ENCODE measurements at regions not wholly inside any gene's neighbourhood (a gene's known extent, or its start where the extent isn't known, plus 50 kb on each side); places are given as distances from the start of the nearest gene placed in this dataset.

DNA sequence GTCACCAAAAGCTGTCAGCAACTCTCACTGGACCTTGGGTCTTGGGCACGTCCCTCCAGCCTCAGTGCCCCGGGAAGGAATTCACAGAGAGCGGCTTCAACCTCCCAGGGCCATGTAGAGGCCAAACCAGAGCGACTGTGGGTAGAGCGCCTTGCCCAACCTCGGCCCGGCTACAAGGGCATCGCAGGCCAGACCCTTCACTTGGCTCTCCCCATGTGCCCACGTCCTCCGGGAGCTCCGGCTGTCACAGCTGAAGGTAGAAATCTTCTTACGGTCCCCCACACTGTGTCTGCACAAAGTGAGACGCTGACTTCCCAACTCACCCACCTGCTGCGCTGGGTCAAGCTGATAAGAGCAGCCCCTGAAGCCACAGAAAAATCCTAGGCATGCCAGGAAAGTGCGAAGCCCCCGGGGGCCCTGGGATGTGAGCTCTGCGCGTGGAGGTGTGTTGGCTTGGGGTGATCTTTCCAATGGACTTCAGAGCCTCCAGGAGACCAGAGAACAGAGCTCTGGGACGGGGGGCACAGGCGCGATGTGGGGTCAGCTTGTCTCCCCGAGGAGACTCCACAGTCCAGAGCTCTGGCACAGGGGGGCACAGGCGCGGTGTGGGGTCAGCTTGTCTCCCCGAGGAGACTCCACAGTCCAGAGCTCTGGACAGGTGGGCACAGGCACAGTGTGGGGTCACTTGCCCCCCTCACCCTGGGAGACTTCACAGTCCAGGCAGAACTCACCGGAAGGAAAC, 105.5 kb downstream of the RTP5 start:
- H3K27me3 Mint-ChIP-seq (ENCODE audit: low read depth): peaks cover 7% of the 10 kb centered on the region
- no peak overlapping the region for H3K27ac Mint-ChIP-seq
- no peaks in the 10 kb centered on the region for H3K9me3 Mint-ChIP-seq
- H3K4me1 Mint-ChIP-seq: peaks cover 10% of the 10 kb centered on the region
- TF ChIP-seq, protein P1, sequence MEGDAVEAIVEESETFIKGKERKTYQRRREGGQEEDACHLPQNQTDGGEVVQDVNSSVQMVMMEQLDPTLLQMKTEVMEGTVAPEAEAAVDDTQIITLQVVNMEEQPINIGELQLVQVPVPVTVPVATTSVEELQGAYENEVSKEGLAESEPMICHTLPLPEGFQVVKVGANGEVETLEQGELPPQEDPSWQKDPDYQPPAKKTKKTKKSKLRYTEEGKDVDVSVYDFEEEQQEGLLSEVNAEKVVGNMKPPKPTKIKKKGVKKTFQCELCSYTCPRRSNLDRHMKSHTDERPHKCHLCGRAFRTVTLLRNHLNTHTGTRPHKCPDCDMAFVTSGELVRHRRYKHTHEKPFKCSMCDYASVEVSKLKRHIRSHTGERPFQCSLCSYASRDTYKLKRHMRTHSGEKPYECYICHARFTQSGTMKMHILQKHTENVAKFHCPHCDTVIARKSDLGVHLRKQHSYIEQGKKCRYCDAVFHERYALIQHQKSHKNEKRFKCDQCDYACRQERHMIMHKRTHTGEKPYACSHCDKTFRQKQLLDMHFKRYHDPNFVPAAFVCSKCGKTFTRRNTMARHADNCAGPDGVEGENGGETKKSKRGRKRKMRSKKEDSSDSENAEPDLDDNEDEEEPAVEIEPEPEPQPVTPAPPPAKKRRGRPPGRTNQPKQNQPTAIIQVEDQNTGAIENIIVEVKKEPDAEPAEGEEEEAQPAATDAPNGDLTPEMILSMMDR (IDR thresholded peaks at IDR 0.05; ENCODE audit: unreplicated experiment in 3 of 3): no peak
- H3K36me3 Mint-ChIP-seq (ENCODE audit: low read depth): peaks cover 38% of the 10 kb centered on the region
- no peak overlapping the region for H3K4me3 Mint-ChIP-seq

DNA sequence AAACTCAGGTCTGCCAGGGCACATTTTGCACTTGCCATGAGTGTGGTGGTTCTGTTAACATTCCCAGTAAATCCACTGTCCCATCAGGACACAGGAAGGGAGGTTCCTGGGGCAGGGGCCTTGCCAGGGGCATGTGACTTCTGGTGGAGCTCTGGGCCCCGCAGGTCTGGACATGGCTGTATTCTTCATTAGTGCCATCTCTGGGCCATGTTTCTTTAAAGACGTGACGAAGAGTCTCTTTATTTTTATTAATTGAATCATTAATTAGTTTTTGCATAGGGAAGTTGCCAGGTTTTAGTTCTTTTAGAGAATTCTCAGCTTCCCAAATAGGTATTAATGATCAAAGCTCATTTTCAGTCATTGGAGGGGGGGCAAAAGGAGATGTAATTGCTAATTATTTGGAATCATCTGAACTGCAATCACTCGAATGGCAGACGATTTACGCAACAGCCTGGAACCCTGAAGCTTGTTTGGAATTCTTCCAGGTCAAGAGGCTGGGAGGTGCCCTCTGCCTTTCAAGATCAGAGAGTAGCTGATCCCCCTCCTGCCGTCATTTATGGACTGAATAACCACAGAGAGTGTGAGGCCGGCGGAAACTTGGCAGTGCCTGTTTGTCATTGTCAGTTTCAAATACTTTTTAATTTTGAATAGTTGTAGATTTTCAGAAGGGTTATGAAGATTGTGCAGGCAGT, 106.2 kb downstream of the RTP5 start:
- Mint-ChIP-seq H3K4me3 (no peak overlapping the region), H3K27ac (no peak overlapping the region), H3K36me3 (ENCODE audit: low read depth) (peaks cover 38% of the 10 kb centered on the region), H3K4me1 (peaks cover 10% of the 10 kb centered on the region), H3K27me3 (ENCODE audit: low read depth) (peaks cover 7% of the 10 kb centered on the region), H3K9me3 (no peaks in the 10 kb centered on the region)
- TF ChIP-seq, protein P1 (IDR thresholded peaks at IDR 0.05; ENCODE audit: unreplicated experiment in 3 of 3): no peak

DNA sequence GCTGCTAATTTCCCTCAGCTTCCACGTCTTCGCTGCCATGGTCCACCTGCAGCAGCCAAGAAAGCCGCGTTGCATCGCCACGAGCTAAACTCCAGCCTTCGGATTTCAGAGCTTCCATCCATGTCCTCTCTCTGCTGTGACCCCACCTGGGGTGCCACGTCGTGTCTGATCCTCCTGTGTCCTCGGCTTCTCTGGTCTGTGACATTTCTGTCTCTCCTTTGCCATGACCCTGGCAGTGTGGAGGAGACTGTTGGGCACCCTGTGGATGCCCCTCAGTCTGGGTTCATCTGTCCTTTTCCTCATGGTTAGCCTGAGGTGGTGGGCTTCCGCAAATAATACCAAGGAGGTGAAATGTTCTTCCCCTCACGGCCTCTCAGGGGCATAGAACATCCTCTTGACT, 106.8 kb downstream of the RTP5 start:
- H3K4me1 Mint-ChIP-seq: peaks cover 10% of the 10 kb centered on the region
- TF ChIP-seq, protein P1 (IDR thresholded peaks at IDR 0.05; ENCODE audit: unreplicated experiment in 3 of 3): no peak
- peaks cover 35% of the 10 kb centered on the region for H3K36me3 Mint-ChIP-seq (ENCODE audit: low read depth)
- no peak overlapping the region for H3K27ac Mint-ChIP-seq
- H3K9me3 Mint-ChIP-seq: no peaks in the 10 kb centered on the region
- no peak overlapping the region for H3K4me3 Mint-ChIP-seq
- H3K27me3 Mint-ChIP-seq (ENCODE audit: low read depth): peaks cover 7% of the 10 kb centered on the region

DNA sequence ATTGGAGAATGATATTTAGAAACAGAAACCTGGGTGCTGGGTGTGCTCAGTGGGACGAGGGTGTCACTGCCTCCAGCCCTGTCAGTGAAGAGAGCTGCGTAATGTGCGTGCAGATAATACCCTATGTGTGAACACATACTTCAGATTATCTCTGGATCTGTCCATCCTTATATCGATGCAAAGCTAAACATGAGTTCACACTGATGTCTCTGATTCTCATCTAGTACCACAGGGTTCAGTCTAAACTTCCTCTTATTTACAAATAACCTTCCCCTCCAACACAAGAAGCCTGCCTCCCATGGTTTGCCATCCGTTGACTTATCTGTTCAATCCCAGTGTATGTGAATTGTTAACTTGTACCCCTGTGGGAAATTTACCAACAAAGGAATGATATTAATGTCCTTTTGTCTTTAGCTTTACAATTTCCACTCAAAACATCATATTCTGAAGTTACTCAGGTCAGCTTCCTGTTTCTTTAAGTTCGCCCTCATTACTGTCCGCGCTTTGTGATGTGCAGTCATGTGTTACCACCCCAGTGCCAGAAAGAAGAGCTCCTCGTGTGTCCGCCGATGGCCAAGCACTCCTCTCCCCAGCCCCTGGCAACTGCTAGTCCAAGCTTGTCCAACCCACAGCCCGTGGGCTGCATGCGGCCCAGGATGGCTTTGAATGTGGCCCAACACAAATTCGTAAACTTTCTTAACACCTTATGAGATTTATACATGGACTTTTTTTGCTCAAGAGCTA, 108.2 kb downstream of the RTP5 start:
- Mint-ChIP-seq H3K27ac (no peak overlapping the region), H3K36me3 (ENCODE audit: low read depth) (peaks cover 27% of the 10 kb centered on the region), H3K9me3 (no peaks in the 10 kb centered on the region)

DNA sequence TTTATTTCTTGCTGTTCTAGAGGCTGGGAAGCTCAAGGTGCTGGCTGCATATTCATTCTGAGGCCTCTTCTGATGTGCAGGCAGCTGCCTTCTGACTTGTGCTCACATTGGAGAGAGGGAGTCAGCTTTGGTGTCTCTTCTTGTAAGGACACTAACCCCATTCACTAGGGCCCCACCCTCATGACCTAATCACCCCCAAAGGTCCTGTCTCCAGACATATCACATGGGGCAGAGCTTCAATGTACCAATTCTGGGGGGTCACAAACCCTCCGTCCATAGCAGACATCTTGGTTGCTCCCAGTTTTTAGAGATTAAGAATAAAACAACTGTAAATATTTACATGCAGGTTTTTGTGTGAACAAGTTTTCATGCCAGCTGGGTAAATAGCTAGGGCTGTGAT, 109.1 kb downstream of the RTP5 start:
- TF ChIP-seq, protein P1 (IDR thresholded peaks at IDR 0.05; ENCODE audit: unreplicated experiment in 3 of 3): no peak
- H3K36me3 Mint-ChIP-seq (ENCODE audit: low read depth): peaks cover 19% of the 10 kb centered on the region

More for the DNA sequence above, 108.2 kb downstream of the RTP5 start:
- TF ChIP-seq, protein P1 (IDR thresholded peaks at IDR 0.05; ENCODE audit: unreplicated experiment in 3 of 3): no peak
- Mint-ChIP-seq H3K4me3 (no peak overlapping the region), H3K27me3 (ENCODE audit: low read depth) (peaks cover 3% of the 10 kb centered on the region), H3K4me1 (peaks cover 17% of the 10 kb centered on the region)

More for the DNA sequence above, 109.1 kb downstream of the RTP5 start:
- Mint-ChIP-seq H3K27ac (no peak overlapping the region), H3K9me3 (no peaks in the 10 kb centered on the region), H3K4me1 (peaks cover 11% of the 10 kb centered on the region), H3K4me3 (no peak overlapping the region), H3K27me3 (ENCODE audit: low read depth) (peaks cover 3% of the 10 kb centered on the region)
